NCI-H82 treated with DMSO at 0.1 percent for 48 hours (cell line): ENCODE measurements at regions not wholly inside any gene's neighbourhood (a gene's known extent, or its start where the extent isn't known, plus 50 kb on each side); places are given as distances from the start of the nearest gene placed in this dataset.

ENCODE experiments used
- DNase-seq: peaks from one replicate; lab custom pipeline; 2025; ENCODE audit not compliant: unreplicated experiment; lab: John Stamatoyannopoulos, UW

DNA sequence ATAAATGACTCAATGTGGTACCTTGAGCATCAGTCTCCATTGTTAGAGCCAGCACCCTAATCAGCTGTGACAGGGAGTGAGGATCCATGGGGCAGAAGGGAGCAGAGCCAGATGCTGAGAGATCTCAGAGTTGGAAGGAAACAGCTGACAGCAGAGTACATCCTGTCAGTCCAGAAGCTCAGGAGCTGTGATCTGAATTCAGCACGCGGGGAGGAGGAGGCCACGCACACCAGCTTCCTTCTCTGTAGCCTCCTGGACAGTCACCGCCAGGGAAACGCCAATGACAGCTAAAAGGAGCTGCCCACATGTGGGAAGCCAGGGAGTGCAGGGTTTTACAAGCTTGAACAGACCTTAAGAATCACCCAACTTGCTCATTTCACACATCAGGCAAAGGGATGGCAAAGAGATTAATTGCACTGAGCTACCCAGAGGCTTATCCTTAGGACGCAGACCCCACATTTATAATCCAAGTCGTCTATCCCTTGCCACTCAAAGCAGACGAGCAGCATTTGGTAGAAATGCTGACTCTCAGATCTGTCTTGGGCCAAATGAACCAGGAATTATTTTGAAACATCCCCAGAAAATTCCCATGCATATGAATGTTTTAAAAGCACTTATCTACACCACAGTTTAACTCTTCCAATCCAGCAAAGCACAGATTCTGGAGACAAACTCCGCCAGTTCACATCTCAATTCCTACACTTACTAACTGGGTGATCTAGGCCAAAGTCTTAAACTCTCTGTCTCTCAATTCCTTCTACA lies 322.6 kb upstream of the TMTC1 start:
- peak; percentile 10 for DNase-seq

DNA sequence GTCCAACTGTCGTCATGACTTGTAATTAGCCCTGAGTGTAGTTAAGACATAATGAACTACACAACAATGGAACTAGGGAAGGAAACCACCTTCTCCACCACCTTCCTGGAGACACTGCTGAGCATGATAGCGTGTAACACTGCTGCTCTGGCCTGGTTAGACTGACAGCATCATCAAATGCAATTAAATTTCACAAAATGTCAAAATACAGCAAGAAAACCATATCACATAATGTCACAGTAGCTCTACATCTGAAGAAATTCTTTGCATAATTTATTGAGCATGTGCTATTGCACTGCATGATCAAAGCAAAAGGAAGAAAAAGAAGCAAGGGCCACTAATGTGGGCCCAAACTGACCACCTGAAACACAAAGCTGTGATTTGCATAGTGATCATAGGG lies 321.8 kb upstream of the TMTC1 start:
- DNase-seq, result no peak

GRCh38 chr12:30104971-30105370 lies 321.2 kb upstream of the TMTC1 start:
- DNase-seq, result no peak

- DNase-seq, result no peak
Measured at GRCh38 chr12:30100741-30101140, 317.0 kb upstream of the TMTC1 start.

DNA sequence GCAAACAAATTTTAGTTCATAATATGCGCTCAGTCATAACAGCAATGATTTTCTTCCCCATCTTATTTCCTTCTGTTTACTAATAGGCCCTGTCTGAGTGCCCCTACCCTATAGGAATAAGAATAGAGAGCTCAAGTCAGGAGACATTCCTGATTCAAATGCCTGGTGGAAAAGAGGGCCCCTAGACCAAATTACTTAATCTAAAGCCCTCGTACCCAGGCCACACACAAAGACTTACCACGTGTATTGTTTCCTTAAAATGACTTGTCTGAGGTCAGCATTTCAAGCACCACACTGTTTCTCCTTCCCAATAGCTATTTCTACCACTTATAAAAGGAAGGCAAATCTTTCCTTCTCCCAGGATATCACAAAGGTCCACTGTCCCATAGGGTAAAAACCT lies 314.9 kb upstream of the TMTC1 start:
- no peak for DNase-seq

- no peak for DNase-seq
Measured at GRCh38 chr12:30095511-30095910, 311.8 kb upstream of the TMTC1 start.

DNA sequence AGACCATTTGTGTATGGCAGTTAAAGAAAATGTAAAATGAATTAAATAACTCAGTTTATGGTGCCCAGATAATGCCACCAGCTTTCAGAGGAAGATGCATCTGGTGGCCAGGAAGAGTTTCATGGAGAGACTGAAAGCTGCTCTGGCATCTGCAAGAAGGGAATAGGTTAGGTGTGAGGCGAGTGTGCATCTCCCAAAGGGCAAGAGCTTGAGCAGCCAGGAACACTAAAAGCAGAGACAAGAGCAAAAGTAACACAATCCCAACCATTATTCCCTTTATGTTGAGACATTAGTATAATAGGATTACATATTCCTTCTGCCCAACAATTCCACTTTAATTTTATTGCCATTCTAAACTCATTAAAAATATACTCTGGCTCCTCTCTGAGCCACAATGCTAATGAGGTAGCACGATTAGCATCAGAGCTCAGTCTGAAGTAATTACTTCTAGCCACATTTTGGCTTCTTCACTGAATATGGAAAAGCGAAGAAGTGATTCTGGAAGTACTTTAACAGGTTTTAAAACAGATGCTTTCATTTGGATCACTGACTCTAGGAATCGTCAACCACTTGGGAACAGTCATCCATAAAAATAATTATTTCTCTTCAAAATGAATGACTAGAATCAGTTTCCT lies 309.4 kb upstream of the TMTC1 start:
- DNase-seq, result no peak

GRCh38 chr12:30090258-30090657 lies 306.5 kb upstream of the TMTC1 start:
- no peak for DNase-seq

GRCh38 chr12:30088259-30088995 lies 304.7 kb upstream of the TMTC1 start:
- DNase-seq, result no peak

DNA sequence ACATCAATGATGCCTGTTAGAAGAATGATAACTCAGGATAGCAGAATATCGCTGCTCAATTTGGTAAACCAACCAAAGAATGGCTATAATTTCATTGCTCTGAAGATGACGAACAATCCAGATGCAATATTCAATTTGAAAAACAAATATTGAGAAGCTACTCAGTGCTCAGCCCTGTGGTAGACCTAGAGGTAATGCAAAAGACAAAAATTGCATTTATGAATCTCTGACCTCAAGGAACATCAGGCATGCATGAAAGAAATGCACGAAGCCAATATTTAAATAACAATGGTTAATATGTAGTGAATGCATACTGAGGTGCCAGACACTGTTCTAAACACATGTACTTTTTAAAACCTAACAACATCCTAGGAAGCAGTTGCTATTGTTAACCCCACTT lies 298.6 kb upstream of the TMTC1 start:
- DNase-seq, result no peak

GRCh38 chr12:30074916-30075315 lies 291.2 kb upstream of the TMTC1 start:
- no peak for DNase-seq

DNA sequence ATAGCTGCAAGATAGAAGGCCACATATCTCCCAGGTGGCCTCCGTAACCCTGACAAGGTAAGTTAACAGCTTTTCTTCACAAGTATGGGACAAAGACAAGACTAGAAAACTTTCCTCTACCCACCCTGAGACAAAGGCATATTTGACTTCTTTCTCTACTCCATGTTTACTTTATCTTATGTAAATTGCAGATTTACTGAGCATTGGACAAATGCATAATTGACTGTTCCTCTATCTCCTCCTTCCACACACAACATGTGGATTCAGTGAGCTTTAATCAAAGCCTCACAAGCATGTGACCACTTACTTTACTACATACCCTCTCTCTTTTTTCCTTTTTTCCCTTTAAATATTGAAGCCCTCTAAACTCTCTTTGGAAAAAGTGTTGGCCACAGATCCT lies 289.1 kb upstream of the TMTC1 start:
- DNase-seq, result no peak

DNA sequence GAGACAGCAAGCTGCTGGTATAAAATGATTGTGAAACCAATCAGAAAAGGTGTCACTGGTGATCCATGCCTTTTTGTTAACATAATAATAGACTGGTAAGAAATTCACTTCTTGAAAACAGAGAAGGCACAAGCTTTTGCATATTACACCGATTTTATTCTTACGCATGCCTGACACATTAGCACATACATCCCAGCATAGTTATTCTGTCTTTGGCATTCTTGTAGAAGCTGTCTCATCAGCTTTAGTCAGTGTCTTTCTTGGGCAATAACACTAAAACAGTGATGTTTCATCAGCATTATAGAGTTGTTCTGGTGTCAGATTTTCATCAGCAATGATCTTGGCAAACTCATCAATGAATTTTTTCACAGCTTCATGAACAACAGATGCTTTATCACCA lies 283.4 kb upstream of the TMTC1 start:
- no peak for DNase-seq

DNA sequence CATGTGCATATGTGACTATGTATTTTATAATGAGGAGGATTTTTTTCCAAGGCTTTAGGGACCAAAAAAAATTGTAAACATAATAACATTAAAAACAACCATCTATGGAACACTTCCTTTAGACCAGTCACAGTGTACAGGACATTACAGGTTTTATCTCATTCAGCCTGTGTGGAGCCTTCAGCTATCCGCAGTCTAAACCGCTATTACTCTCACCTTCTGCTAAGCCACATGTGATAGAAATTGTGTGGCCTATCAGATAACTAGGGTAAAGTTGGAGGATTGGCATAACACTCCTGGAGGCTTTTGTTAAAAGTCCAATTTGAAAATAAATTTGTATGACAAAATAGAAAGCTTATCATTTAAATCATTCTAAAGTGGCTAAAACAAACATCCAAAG lies 281.2 kb upstream of the TMTC1 start:
- no peak for DNase-seq

GRCh38 chr12:30063435-30063945 lies 279.7 kb upstream of the TMTC1 start:
- no peak for DNase-seq

DNA sequence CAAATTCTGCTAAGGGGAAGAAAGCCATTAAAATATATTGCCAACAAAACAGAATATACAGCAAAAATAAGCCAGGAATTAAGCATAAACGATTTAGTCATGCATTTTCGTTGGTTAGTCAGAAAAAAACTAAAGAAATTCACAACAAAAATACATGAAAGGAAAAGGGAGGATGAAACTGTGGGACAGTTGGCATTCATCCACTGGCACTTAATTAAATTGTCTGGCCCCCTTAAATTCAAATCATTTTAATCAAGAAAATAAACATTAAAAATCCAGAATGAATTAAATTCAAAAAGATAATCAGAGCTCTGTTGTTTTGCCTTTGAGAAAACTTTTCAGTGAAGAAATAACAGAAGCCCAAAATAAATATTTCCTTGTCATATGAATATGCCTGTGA lies 264.6 kb upstream of the TMTC1 start:
- no peak for DNase-seq

DNA sequence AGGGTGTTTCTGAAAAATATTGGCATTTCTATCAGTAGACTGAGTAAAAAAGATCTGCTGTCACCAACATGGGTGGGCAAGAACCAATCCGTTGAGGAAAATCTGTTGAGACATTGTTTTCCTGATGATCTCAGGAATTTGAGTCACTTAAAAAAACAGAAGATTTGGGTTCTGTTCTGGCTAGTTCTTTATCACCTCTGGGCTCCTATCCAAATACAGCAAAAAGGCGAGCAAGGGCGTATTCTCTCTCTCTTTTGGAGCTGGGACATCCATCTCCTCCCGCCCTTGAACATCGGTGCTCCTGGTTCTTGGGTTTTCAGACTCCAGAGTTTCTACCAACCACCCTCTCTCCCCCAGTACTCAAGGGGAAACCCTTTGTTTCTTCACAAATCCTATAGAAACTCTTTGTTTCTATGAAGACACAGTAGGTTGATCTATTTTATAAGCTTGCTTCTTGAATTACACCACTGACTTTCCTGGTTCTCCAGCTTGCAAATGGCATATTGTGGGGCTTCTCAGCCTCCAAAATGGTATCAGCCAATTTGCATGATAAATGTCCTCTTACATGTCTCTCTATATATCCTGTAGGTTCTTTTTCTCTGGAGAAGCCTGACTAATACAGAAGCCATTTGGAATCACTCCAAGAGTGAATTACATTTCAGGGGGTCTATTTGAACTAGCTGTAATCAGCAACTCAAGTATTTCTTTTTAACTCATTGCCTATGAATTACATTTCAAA lies 263.9 kb upstream of the TMTC1 start:
- no peak for DNase-seq

- no peak for DNase-seq
Measured at GRCh38 chr12:30046376-30046775, 262.6 kb upstream of the TMTC1 start.

- no peak for DNase-seq
Measured at GRCh38 chr12:30045171-30045570, 261.4 kb upstream of the TMTC1 start.

DNA sequence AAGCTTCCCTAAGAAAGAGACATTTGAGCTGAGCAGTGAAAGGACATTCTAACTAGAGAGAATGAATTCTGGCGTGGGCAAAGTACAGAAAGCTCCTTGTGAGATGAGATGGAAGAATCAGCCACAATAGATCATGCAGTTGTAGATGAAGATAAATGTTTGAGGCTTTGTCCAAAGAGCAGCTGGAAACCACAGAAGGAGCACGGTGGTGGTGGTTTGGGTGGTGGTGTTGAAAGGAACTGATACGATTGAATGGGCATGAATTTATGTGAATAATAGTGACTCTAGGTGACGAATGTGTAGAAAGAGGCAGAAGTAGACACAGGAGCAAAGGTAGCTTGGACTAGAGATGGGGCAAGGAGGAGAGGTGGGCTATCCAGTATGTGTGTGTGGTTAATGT lies 260.5 kb upstream of the TMTC1 start:
- DNase-seq, result no peak

DNA sequence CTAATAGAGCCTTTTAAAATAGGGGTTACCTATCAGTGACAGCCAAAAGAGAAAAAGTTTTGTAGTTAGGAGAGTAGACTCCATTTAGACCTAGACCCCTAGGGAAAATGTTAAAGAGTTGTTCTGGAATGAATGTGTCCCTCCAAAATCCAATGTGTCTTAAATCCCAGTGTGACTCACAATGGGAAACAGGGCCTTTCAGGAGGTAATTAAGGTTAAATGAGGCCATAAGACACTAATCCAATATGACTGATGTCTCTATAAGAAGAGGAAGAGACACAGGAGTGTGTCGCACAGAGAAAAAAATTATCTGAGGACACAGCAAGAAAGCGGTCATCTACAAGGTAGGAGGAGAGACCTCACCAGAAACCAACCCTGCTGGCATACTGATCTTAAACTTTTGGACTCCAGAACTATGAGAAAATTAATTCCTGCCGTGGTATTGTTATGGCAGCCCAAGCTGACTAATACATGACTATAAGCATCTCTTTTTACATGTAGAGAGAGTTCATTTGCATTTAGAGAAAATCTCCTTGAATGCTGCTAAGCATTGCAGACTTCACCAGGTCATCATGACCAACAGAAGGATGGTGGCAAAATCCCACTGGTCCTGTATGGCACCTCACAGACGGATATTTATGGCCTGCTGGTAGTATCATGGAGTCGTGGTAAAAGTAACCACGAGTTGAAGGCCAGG lies 259.6 kb upstream of the TMTC1 start:
- DNase-seq, result peak; percentile 40
